ENCODE measurements at regions not wholly inside any gene's neighbourhood (a gene's known extent, or its start where the extent isn't known, plus 50 kb on each side); places are given as distances from the start of the nearest gene placed in this dataset.

- TF ChIP-seq YY1 (IDR thresholded peaks at IDR 0.05; ENCODE audit: insufficient read depth, insufficient read length) = no peak
- no peak for TF ChIP-seq SUZ12 (IDR thresholded peaks at IDR 0.05; ENCODE audit: extremely low read depth, insufficient read depth, insufficient read length)
- TF ChIP-seq ZNF274 (IDR thresholded peaks at IDR 0.05; ENCODE audit: low read depth, low read length) = no peak
These were observed 361.0 kb upstream of the ANO3 start for GRCh38 chr11:25970726-25971508.

Measured in NT2/D1 (cell line).